HG02852 (cell line): ENCODE measurements at regions not wholly inside any gene's neighbourhood (a gene's known extent, or its start where the extent isn't known, plus 50 kb on each side); places are given as distances from the start of the nearest gene placed in this dataset.

ENCODE experiments used
- ATAC-seq: cut with Tn5 transposase; IDR thresholded peaks from one replicate; pipeline ENCODE4 v1.9.1; 2021; ENCODE audit warnings: mild to moderate bottlenecking, moderate library complexity; ENCODE audit not compliant: unreplicated experiment

- no peak for ATAC-seq
These were observed 102.0 kb downstream of the DIRAS3 start for GRCh38 chr1:67948151-67949080.

- ATAC-seq: no peak
These were observed 103.3 kb downstream of the DIRAS3 start for GRCh38 chr1:67947114-67947513.

DNA sequence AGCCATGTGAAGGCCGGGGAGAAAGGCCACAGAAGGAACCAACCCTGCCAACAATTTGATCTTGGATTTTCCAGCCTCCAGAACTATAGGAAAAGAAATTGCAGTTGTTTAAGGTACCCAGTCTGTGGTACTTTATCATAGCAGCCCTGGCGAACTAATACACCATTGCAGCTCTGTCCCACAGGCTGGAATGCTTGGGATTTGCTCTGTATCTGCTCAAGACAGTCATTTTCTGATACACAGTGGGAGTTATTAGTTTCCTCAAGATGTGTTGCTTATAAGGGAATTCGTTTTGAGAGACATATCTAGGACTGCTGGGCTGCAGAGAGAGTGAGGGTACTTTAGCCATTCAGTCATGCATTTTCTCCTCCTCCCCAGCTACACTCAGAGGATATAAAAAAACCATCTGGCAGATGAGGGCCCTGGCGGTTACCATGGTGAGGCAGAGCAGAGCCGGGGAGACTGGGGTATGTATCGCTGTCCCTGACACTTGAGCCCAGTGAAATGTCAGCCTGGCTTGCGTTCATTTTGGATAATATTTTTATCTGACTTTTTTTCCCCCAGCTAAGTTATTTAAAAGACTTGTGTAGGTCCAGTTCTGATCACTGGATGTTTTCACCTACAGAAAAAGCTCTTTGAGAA lies 104.6 kb downstream of the DIRAS3 start:
- ATAC-seq: no peak

DNA sequence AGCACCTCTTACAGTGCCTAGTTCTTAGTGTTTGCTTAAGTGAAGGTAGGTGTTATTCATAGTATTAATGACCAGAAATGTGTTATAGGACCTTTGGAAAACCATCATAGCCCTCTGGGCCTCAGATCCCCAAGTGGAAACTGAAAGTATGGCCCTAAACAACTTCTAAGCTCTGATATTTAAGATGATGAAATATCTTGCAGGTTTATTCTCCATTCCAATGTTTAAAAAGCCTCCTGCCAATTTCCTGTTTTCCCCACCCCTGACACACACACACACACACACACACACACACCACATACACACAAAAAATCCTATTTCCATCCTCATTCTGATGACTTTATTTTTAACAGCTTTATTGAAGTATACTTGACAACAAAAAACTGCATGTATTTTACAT lies 108.2 kb downstream of the DIRAS3 start:
- no peak for ATAC-seq

GRCh38 chr1:67941746-67942145 lies 108.5 kb upstream of the GNG12 start:
- no peak for ATAC-seq

- ATAC-seq: no peak
These were observed 107.9 kb upstream of the GNG12 start for GRCh38 chr1:67941155-67941554.

DNA sequence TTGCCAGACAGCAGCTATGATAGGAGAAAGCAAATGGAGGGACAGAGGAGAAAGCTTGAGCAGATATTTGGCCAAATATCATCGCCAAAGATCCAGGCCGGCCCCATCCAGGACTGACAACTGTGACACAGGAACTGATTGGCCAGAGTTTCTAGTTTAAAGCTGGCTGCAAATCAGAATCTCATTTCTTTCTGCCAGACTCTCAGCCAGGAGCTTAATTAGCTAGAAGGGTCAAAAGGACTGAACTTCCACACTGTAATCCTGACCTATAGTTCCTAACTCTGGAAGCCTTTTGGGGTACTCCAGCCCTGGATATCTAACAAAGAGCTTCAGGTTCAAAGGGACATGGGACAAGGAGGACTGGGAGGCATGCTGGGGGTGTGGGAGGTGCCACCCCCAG lies 106.7 kb upstream of the GNG12 start:
- ATAC-seq: no peak

- ATAC-seq: no peak
These were observed 106.0 kb upstream of the GNG12 start for GRCh38 chr1:67939186-67939743.

- no peak for ATAC-seq
These were observed 104.4 kb upstream of the GNG12 start for GRCh38 chr1:67937651-67938050.

DNA sequence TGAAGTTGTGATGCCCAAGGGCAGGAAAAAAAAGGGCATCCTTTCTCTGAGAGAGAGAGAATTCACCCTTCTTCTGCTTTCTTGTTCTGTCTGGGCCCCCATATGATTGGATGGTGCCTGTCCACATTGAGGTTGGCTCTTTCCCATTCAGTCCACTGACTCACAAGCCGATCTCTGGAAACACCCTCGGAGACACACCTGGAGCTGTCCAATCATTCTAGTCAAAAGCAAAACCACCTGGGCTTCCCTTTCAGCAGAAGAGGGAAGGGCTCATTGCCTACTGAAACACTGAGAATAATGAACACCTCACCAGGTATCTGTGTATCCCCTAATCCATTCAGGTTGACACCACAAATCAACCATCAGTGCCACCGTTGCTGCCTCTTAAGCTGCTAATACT lies 103.7 kb upstream of the GNG12 start:
- ATAC-seq: no peak

DNA sequence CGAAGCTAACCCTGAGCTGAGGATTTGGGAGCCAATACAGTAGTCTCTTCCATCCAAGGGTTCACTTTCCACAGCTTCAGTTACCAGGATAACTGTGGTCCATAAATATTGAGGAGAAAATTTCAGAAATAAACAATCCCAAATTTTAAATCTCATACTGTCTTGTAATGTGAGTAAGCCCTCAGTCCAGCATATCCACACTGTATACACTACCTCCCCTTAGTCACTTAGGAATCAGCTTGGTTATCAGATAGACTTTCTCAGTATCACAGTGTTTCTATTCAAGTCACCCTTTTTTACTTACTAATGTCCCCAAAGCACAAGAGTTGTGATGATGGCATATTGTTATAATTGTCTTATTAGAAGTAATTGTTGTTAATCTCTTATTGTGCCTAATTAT lies 102.3 kb upstream of the GNG12 start:
- no peak for ATAC-seq

- ATAC-seq: no peak
These were observed 97.9 kb upstream of the GNG12 start for GRCh38 chr1:67931198-67931597.

- ATAC-seq: no peak
These were observed 89.8 kb upstream of the GNG12 start for GRCh38 chr1:67923074-67923473.

GRCh38 chr1:67921725-67922489 lies 88.6 kb upstream of the GNG12 start:
- ATAC-seq: no peak

- no peak for ATAC-seq
These were observed 86.2 kb upstream of the GNG12 start for GRCh38 chr1:67919274-67920072.

DNA sequence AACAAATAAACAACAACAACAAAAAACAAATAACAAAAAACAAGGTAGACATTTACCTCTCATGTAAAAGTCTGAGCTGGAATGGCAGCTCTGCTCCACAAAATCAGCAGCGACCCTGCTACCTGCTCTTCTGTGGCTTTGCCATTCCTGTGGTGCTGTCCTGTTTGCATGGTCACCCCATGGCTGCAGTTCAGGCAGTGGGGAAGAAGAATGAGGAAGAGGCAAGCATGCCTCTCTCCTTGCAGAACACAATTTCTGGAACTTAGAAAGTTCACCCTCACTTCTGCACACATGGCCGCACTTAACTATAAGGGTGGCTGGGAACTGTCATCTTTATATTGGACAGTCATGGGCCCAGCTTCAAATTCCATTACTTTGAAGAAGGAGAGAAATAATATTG lies 84.8 kb upstream of the GNG12 start:
- no peak for ATAC-seq

GRCh38 chr1:67917006-67917405 lies 83.7 kb upstream of the GNG12 start:
- no peak for ATAC-seq

DNA sequence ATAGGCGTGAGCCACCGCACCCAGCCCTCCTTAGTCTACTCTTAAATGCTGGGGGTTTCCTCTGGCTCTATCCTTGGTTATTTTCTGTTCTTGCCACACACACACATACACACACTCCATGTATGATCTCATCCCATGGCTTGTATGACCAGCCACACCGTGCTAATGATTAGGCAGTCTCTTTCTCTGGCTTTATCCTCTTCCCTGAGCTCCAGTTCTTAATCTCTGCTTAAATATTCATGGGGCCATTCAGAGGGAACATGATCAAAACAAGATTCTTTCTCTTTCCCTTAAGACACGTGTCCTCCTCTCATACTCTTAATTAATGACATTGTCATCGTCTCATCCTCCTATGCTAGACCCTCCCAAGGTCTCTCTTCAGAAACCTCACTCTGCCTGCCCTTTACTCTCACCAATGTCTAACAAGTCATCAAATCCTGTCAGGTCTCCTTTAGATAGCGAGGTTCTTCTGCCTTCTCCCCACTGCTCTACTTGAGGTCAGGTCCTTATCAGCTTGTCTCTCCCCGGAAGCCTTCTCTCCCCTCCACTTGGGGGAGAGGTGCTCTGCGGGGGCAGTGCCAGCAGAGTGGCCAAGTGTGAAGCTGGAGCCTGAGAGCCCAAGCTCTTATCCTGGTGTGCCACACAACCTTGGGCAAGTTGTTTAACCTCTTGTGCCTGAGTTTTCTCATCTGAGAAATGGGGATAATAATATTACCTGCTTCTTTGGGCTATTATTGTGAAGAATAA lies 83.0 kb upstream of the GNG12 start:
- no peak for ATAC-seq

DNA sequence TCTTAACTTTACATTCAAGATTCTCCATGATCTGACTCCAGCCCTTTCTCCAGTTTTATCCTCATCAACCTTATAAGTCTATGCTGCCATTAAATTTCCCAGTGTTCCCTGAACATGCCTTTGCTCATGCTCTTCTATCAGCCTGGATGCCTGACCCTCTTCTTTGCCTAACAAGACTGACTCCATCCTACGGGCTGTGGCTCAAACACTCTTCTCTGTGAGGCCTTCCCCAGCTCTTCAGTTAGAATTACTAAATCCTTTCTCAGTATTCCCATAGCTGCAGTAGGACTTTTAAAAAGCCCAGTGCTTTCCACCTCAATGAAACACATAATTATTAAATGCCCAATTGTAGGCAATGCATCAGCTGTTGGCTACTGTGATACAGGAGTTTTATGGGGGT lies 76.5 kb upstream of the GNG12 start:
- ATAC-seq: no peak
